ENCODE measurements at regions not wholly inside any gene's neighbourhood (a gene's known extent, or its start where the extent isn't known, plus 50 kb on each side); places are given as distances from the start of the nearest gene placed in this dataset.

DNA sequence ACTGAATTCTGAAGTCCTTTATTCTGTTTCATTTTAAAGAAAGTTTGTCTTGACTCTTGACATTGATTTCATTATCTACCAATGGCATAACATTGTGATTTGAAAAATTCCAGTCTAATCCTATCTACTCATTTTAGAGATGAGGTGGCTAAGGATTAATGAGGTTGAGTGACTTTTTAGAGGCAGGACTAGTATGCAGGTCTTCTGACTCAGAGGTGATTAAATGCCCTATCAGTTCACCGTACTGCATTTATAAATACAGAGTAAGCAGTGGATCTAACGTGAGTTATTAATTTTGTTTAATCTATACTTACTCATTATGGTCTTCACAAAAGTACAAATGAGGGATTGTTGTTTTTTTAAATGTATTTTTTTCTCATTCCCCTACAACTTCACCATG lies 277.6 kb downstream of the PTBP2 start:
- peaks cover 0 to 2% (median 0%) of the 10 kb centered on the region in 7 donors for H3K9me3 Mint-ChIP-seq
- H3K36me3 Mint-ChIP-seq, result no peaks in the 10 kb centered on the region
- Histone ChIP-seq H3K4me3 (ENCODE audit: low read depth, low read length) (no peak overlapping the region), H3K27me3 (ENCODE audit: control insufficient read depth, insufficient read depth, low read length) (no peaks in the 10 kb centered on the region), H3K36me3 (ENCODE audit: control insufficient read depth, insufficient read depth, low read length) (no peaks in the 10 kb centered on the region), H3K27ac (ENCODE audit: insufficient read depth, low read length, poor library complexity, severe bottlenecking) (no peak overlapping the region), H3K9me3 (ENCODE audit: control insufficient read depth in 2 of 2, low read length in 2 of 2) (no peaks in the 10 kb centered on the region), H3K4me1 (ENCODE audit: control insufficient read depth, insufficient read depth, low read length, poor library complexity, severe bottlenecking) (no peaks in the 10 kb centered on the region)
- ATAC-seq (ENCODE audit: low read depth in 2 of 2) (no peak), DNase-seq (no peak)
- no peaks in the 10 kb centered on the region for H3K27me3 Mint-ChIP-seq
- H3K27ac Mint-ChIP-seq, result no peak overlapping the region
- no peaks in the 10 kb centered on the region for H3K4me1 Mint-ChIP-seq
- H3K4me3 Mint-ChIP-seq, result no peak overlapping the region

DNA sequence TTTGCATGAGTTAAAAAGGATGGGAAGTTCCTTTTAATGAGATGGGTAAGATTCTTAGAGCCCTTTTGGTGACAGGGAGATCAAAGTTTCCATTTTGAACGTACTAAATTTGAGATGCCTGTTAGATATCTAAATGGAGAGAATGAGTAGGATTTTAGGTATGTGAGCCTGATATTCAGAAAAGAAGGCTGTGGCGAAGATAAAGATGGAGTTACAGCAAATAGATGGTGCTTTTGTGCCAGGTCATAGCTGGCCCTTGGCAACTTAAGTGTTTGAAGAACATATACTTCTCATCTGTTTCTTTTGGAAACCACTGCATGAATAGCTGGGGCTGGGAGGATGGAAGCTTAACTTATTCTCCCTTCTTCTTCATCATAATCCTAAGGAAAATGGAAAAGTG lies 282.5 kb downstream of the PTBP2 start:
- ATAC-seq (ENCODE audit: low read depth in 2 of 2), result no peak

DNA sequence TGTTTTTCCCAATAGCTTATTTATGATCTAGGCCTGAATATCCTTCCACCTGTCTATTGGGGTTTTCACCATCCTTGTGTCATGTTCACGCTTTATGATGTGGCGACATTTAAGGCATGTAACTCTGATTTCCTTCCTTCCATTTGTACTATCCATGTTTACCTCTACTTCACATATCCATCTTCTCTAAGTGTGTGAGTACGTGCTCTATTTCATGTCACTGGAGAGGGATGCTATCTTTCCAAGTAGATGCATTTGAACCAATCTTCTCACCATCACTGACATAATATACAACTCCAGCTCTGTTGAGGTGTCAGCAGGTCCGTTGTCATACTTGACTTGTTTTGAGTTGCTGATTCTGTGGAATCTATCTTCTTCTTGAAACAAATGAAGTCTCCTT lies 283.2 kb downstream of the PTBP2 start:
- no peak overlapping the region for H3K27ac ChIP-seq (ENCODE audit: insufficient read depth, low read length, poor library complexity, severe bottlenecking)
- H3K36me3 Mint-ChIP-seq, result no peaks in the 10 kb centered on the region
- H3K4me1 ChIP-seq (ENCODE audit: control insufficient read depth, insufficient read depth, low read length, poor library complexity, severe bottlenecking), result no peaks in the 10 kb centered on the region
- no peak overlapping the region for H3K4me3 Mint-ChIP-seq
- H3K4me1 Mint-ChIP-seq, result peaks cover 0 to 2% (median 0%) of the 10 kb centered on the region in 4 donors
- no peaks in the 10 kb centered on the region for H3K27me3 Mint-ChIP-seq
- DNase-seq (no peak), ATAC-seq (ENCODE audit: low read depth in 2 of 2) (no peak)
- H3K9me3 ChIP-seq (ENCODE audit: control insufficient read depth in 2 of 2, low read length in 2 of 2), result no peaks in the 10 kb centered on the region
- no peaks in the 10 kb centered on the region for H3K36me3 ChIP-seq (ENCODE audit: control insufficient read depth, insufficient read depth, low read length)
- peaks cover 0 to 2% (median 0%) of the 10 kb centered on the region in 7 donors for H3K9me3 Mint-ChIP-seq
- H3K27me3 ChIP-seq (ENCODE audit: control insufficient read depth, insufficient read depth, low read length), result no peaks in the 10 kb centered on the region
- H3K4me3 ChIP-seq (ENCODE audit: low read depth, low read length), result no peak overlapping the region
- H3K27ac Mint-ChIP-seq, result no peak overlapping the region

More for the DNA sequence above, 282.5 kb downstream of the PTBP2 start:
- Mint-ChIP-seq H3K4me1 (peaks cover 0 to 2% (median 0%) of the 10 kb centered on the region in 4 donors), H3K9me3 (no peaks in the 10 kb centered on the region), H3K4me3 (no peak overlapping the region), H3K27me3 (no peaks in the 10 kb centered on the region), H3K27ac (no peak overlapping the region), H3K36me3 (no peaks in the 10 kb centered on the region)
- H3K36me3 ChIP-seq (ENCODE audit: control insufficient read depth, insufficient read depth, low read length), result no peaks in the 10 kb centered on the region
- H3K4me1 ChIP-seq (ENCODE audit: control insufficient read depth, insufficient read depth, low read length, poor library complexity, severe bottlenecking), result no peaks in the 10 kb centered on the region
- H3K4me3 ChIP-seq (ENCODE audit: low read depth, low read length), result no peak overlapping the region
- H3K27ac ChIP-seq (ENCODE audit: insufficient read depth, low read length, poor library complexity, severe bottlenecking), result no peak overlapping the region
- H3K27me3 ChIP-seq (ENCODE audit: control insufficient read depth, insufficient read depth, low read length), result no peaks in the 10 kb centered on the region
- H3K9me3 ChIP-seq (ENCODE audit: control insufficient read depth in 2 of 2, low read length in 2 of 2), result no peaks in the 10 kb centered on the region
- no peak for DNase-seq

DNA sequence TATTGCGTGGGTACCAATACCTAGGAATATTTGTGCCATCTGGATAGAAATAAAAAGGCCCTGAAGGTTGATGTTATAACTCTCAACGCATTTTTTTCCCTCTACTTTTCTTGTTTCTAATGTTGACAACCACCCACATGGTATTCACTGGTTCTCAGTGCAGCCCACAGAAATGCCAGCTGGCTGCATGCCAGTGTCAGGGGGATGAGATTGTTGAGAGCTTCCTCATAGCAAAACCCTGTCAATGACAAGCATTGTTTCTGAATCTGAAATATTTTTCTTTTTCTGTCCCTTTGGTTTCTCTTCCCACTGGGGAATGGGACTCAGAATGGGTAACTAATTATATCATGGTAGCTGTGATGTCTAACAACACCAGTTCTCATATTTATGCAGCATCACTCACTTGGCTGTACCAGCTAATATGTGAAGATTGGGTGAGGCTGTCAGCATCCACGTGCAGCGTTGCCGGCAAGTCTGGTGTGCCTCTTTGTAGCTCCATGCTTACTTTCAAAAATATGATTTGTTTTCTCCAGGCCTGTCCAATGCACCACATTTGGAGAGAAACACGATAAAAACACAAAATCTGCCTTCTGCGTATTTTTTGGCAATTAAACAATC lies 284.6 kb downstream of the PTBP2 start:
- Histone ChIP-seq H3K27me3 (ENCODE audit: control insufficient read depth, insufficient read depth, low read length) (no peaks in the 10 kb centered on the region), H3K36me3 (ENCODE audit: control insufficient read depth, insufficient read depth, low read length) (no peaks in the 10 kb centered on the region), H3K9me3 (ENCODE audit: control insufficient read depth in 2 of 2, low read length in 2 of 2) (no peaks in the 10 kb centered on the region), H3K4me1 (ENCODE audit: control insufficient read depth, insufficient read depth, low read length, poor library complexity, severe bottlenecking) (no peaks in the 10 kb centered on the region), H3K4me3 (ENCODE audit: low read depth, low read length) (no peak overlapping the region), H3K27ac (ENCODE audit: insufficient read depth, low read length, poor library complexity, severe bottlenecking) (no peak overlapping the region)
- H3K4me1 Mint-ChIP-seq, result peaks cover 0 to 2% (median 0%) of the 10 kb centered on the region in 4 donors
- no peaks in the 10 kb centered on the region for H3K27me3 Mint-ChIP-seq
- no peak overlapping the region for H3K27ac Mint-ChIP-seq
- no peak overlapping the region for H3K4me3 Mint-ChIP-seq
- no peaks in the 10 kb centered on the region for H3K36me3 Mint-ChIP-seq
- ATAC-seq (ENCODE audit: low read depth in 2 of 2) (no peak), DNase-seq (no peak)
- H3K9me3 Mint-ChIP-seq, result peaks cover 0 to 2% (median 0%) of the 10 kb centered on the region in 7 donors

DNA sequence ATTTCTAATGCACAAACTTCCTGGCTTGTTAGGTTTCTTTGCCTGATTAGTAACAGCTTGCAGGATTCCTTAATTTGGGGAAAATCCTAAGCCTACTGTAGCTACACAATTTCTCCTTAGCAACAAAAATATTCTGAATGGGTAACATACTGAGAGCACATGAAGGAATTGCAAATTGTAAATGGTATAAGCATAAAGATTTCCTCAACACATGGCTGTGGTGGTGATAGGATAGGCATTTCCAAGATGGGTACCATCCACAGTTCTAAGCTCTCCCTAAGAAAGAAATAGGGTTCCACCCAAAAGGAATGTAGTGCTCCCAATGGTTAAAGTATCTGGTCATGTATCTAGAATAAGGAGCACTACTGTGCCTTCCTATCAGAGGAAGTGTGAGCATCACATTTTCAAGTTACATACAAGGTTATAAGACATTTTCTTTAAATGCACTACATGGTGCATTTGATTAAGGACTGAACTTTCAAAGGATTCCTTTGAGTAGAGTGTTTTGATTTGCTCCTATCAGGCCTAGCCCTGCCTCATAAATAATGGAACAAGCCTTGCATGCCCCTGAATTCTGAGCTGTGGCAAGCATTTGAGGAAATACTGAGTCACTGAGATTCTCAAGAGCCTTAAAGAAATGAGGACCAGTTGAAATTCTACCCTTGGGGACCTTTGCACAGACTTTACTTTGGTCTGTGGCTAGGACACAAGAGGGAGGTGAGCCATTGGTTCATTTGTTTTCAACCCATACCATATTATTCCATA lies 286.4 kb downstream of the PTBP2 start:
- Mint-ChIP-seq H3K27me3 (no peaks in the 10 kb centered on the region), H3K4me3 (no peak overlapping the region), H3K36me3 (no peaks in the 10 kb centered on the region), H3K9me3 (peaks cover 0 to 2% (median 0%) of the 10 kb centered on the region in 7 donors), H3K4me1 (peaks cover 0 to 2% (median 0%) of the 10 kb centered on the region in 4 donors), H3K27ac (no peak overlapping the region)
- H3K9me3 ChIP-seq (ENCODE audit: control insufficient read depth in 2 of 2, low read length in 2 of 2), result no peaks in the 10 kb centered on the region
- no peak for ATAC-seq (ENCODE audit: low read depth in 2 of 2)
- DNase-seq, result no peak
- H3K4me1 ChIP-seq (ENCODE audit: control insufficient read depth, insufficient read depth, low read length, poor library complexity, severe bottlenecking), result no peaks in the 10 kb centered on the region
- H3K27ac ChIP-seq (ENCODE audit: insufficient read depth, low read length, poor library complexity, severe bottlenecking), result no peak overlapping the region
- H3K36me3 ChIP-seq (ENCODE audit: control insufficient read depth, insufficient read depth, low read length), result no peaks in the 10 kb centered on the region
- no peaks in the 10 kb centered on the region for H3K27me3 ChIP-seq (ENCODE audit: control insufficient read depth, insufficient read depth, low read length)
- H3K4me3 ChIP-seq (ENCODE audit: low read depth, low read length), result no peak overlapping the region

DNA sequence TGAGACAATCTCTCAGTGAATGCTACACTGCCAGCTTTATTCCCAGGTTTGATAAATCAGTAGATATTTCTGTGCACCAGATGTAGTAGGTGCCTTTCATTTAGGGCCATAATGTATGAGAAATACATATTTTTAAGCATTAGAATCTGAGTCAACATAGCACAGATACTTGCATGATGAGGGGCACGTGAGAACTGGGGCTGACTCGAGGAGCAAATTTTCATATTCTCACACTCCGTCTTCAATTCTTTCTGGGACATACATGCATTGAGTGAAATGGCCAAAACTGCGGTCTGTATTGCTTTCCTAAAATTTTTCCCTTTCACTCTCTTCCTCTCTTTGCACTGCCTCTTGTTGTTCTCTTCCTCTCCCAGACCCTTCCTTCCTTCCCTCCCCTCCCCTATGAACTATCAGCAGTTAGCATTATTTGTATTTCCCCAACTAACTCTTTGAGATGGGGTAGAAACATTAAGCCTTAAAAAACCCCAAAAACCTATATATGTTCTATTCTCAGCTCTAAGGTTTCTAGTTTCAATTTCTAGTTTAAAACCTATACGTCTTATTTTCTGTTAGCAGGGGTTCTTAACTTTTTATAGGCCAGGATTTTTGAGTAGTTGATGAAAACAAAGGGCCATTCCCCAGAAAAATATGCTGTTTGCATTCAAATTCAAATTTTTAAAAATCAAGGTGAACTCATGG lies 289.1 kb downstream of the PTBP2 start:
- H3K4me3 Mint-ChIP-seq, result no peak overlapping the region
- no peaks in the 10 kb centered on the region for H3K4me1 ChIP-seq (ENCODE audit: control insufficient read depth, insufficient read depth, low read length, poor library complexity, severe bottlenecking)

DNA sequence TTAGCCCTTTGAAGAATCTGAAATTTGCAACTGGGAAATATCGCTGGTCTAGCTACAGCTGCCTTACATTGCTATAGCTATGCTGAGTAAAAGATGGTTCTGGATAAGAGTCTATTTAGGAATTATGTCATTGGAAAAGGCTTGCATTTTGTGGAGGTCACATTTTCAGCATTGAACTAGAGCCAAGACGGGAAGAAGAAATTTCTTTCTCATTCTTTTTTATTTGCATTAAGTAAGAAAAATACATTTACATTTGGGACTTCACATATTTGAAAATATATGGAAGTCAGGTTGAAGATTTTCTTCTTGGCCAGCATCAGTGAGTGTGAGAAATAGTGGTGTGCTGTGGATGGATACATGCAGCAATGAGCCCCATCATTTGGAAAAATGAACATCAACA lies 291.6 kb downstream of the PTBP2 start:
- Mint-ChIP-seq H3K4me3 (no peak overlapping the region), H3K36me3 (no peaks in the 10 kb centered on the region), H3K27me3 (peaks cover 6% of the 10 kb centered on the region), H3K27ac (no peak overlapping the region), H3K9me3 (peaks cover 0 to 2% (median 0%) of the 10 kb centered on the region in 7 donors), H3K4me1 (peaks cover 0 to 2% (median 0%) of the 10 kb centered on the region in 4 donors)
- ATAC-seq (ENCODE audit: low read depth in 2 of 2) (no peak), DNase-seq (no peak)
- Histone ChIP-seq H3K4me1 (ENCODE audit: control insufficient read depth, insufficient read depth, low read length, poor library complexity, severe bottlenecking) (no peaks in the 10 kb centered on the region), H3K4me3 (ENCODE audit: low read depth, low read length) (no peak overlapping the region), H3K27ac (ENCODE audit: insufficient read depth, low read length, poor library complexity, severe bottlenecking) (no peak overlapping the region), H3K9me3 (ENCODE audit: control insufficient read depth in 2 of 2, low read length in 2 of 2) (no peaks in the 10 kb centered on the region), H3K36me3 (ENCODE audit: control insufficient read depth, insufficient read depth, low read length) (no peaks in the 10 kb centered on the region), H3K27me3 (ENCODE audit: control insufficient read depth, insufficient read depth, low read length) (no peaks in the 10 kb centered on the region)

More for the DNA sequence above, 289.1 kb downstream of the PTBP2 start:
- H3K27me3 Mint-ChIP-seq, result no peaks in the 10 kb centered on the region
- peaks cover 0 to 2% (median 0%) of the 10 kb centered on the region in 7 donors for H3K9me3 Mint-ChIP-seq
- H3K4me3 ChIP-seq (ENCODE audit: low read depth, low read length), result no peak overlapping the region
- DNase-seq (no peak), ATAC-seq (ENCODE audit: low read depth in 2 of 2) (no peak)
- H3K9me3 ChIP-seq (ENCODE audit: control insufficient read depth in 2 of 2, low read length in 2 of 2), result no peaks in the 10 kb centered on the region
- no peak overlapping the region for H3K27ac ChIP-seq (ENCODE audit: insufficient read depth, low read length, poor library complexity, severe bottlenecking)
- H3K27ac Mint-ChIP-seq, result no peak overlapping the region
- no peaks in the 10 kb centered on the region for H3K36me3 ChIP-seq (ENCODE audit: control insufficient read depth, insufficient read depth, low read length)
- no peaks in the 10 kb centered on the region for H3K27me3 ChIP-seq (ENCODE audit: control insufficient read depth, insufficient read depth, low read length)
- H3K4me1 Mint-ChIP-seq, result peaks cover 0 to 2% (median 0%) of the 10 kb centered on the region in 4 donors
- no peaks in the 10 kb centered on the region for H3K36me3 Mint-ChIP-seq
